SK-N-SH treated with all-trans-retinoic acid at 6 μM for 48 hours (cell line): ENCODE measurements at regions not wholly inside any gene's neighbourhood (a gene's known extent, or its start where the extent isn't known, plus 50 kb on each side); places are given as distances from the start of the nearest gene placed in this dataset.

Experiments
- ATAC-seq: fragments of 200-7000 bp; cut with Tn5 transposase; 3 replicates; pipeline ENCODE4 v1.9.1; 2020; ENCODE audit warnings: mild to moderate bottlenecking, moderate library complexity
- ARNTL ChIP-seq: fragments of 450-650 bp; formaldehyde crosslinking; IDR thresholded peaks from 2 replicates; pipeline ENCODE4 v1.5.0; 2020; ENCODE audit warnings: low read depth, mild to moderate bottlenecking, moderate library complexity, borderline replicate concordance
- BACH2 ChIP-seq: fragments of 250-450 bp; sonication (Bioruptor Pico); IDR thresholded peaks from 2 replicates; pipeline ENCODE4 v1.9.0; 2021; ENCODE audit warnings: mild to moderate bottlenecking, borderline replicate concordance
- CREB5 ChIP-seq: fragments of 250-450 bp; sonication (Bioruptor Pico); IDR thresholded peaks from 2 replicates; pipeline ENCODE4 v1.5.1; 2020; ENCODE audit warnings: low read depth, mild to moderate bottlenecking, moderate library complexity
- CSRNP3 ChIP-seq: fragments of 250-450 bp; sonication (Bioruptor Pico); IDR thresholded peaks from 2 replicates; pipeline ENCODE4 v1.5.1; 2021; ENCODE audit warnings: mild to moderate bottlenecking, moderate library complexity
- ESRRG ChIP-seq: fragments of 250-450 bp; sonication (Bioruptor Pico); IDR thresholded peaks from 2 replicates; pipeline ENCODE4 v1.6.1; 2021; ENCODE audit warnings: mild to moderate bottlenecking
- ISL1 ChIP-seq: fragments of 250-450 bp; sonication (Bioruptor Pico); IDR thresholded peaks from 2 replicates; pipeline ENCODE4 v2.1.2; 2022; ENCODE audit warnings: mild to moderate bottlenecking, moderate library complexity
- OSR1 ChIP-seq: fragments of 250-450 bp; sonication (Bioruptor Pico); IDR thresholded peaks from 2 replicates; pipeline ENCODE4 v1.8.0; 2022; ENCODE audit warnings: moderate library complexity, mild to moderate bottlenecking, inconsistent platforms
- PATZ1 ChIP-seq: fragments of 250-450 bp; sonication (Bioruptor Pico); IDR thresholded peaks from 2 replicates; pipeline ENCODE4 v1.8.0; 2020; ENCODE audit warnings: mild to moderate bottlenecking, moderate library complexity, borderline replicate concordance
- TOX ChIP-seq: fragments of 250-450 bp; sonication (Bioruptor Pico); IDR thresholded peaks from 2 replicates; pipeline ENCODE4 v1.8.0; 2021; ENCODE audit warnings: mild to moderate bottlenecking, moderate library complexity, borderline replicate concordance
- TSHZ2 ChIP-seq: fragments of 250-450 bp; sonication (Bioruptor Pico); IDR thresholded peaks from 2 replicates; pipeline ENCODE4 v1.5.0; 2020; ENCODE audit warnings: mild to moderate bottlenecking, moderate library complexity
- ZC3H10 ChIP-seq: fragments of 250-450 bp; sonication (Bioruptor Pico); IDR thresholded peaks from 2 replicates; pipeline ENCODE4 v1.5.1; 2021; ENCODE audit warnings: mild to moderate bottlenecking, moderate library complexity
- ZNF70 ChIP-seq: fragments of 450-650 bp; formaldehyde crosslinking; IDR thresholded peaks from 2 replicates; pipeline ENCODE4 v1.5.0; 2020; ENCODE audit warnings: mild to moderate bottlenecking, moderate library complexity
- ZNF8 ChIP-seq: fragments of 450-650 bp; formaldehyde crosslinking; IDR thresholded peaks from 2 replicates; pipeline ENCODE4 v1.5.0; 2020; ENCODE audit warnings: mild to moderate bottlenecking, moderate library complexity

GRCh38 chr5:110070836-110071235, 381.1 kb downstream of the MAN2A1 start:
- TF ChIP-seq ZNF70 (CRISPR knock-in tag): no peak
- no peak for TF ChIP-seq TSHZ2
- TF ChIP-seq PATZ1 (CRISPR knock-in tag): no peak
- no peak for ATAC-seq

GRCh38 chr5:110072651-110073050, 382.9 kb downstream of the MAN2A1 start:
- ATAC-seq: no peak
- no peak for TF ChIP-seq ZC3H10 (CRISPR knock-in tag)
- TF ChIP-seq TOX (CRISPR knock-in tag): no peak
- no peak for TF ChIP-seq ZNF70 (CRISPR knock-in tag)
- TF ChIP-seq PATZ1 (CRISPR knock-in tag): no peak
- TF ChIP-seq ARNTL (CRISPR knock-in tag): no peak
- no peak for TF ChIP-seq CSRNP3 (CRISPR knock-in tag)
- TF ChIP-seq CREB5 (CRISPR knock-in tag): no peak
- no peak for TF ChIP-seq ZNF8

GRCh38 chr5:110073534-110073933, 383.8 kb downstream of the MAN2A1 start:
- ATAC-seq: no peak
- no peak for TF ChIP-seq TOX (CRISPR knock-in tag)
- TF ChIP-seq BACH2 (CRISPR knock-in tag): no peak

GRCh38 chr5:110075656-110076055, 385.9 kb downstream of the MAN2A1 start:
- ATAC-seq: no peak
- TF ChIP-seq TSHZ2: no peak
- TF ChIP-seq PATZ1 (CRISPR knock-in tag): no peak
- TF ChIP-seq OSR1 (CRISPR knock-in tag): no peak
- no peak for TF ChIP-seq CSRNP3 (CRISPR knock-in tag)
- TF ChIP-seq ESRRG (CRISPR knock-in tag): no peak
- TF ChIP-seq ZC3H10 (CRISPR knock-in tag): no peak
- TF ChIP-seq ISL1: no peak
- TF ChIP-seq ZNF8: no peak
- TF ChIP-seq CREB5 (CRISPR knock-in tag): no peak
- no peak for TF ChIP-seq BACH2 (CRISPR knock-in tag)
- no peak for TF ChIP-seq ARNTL (CRISPR knock-in tag)
